ENCODE measurements at regions not wholly inside any gene's neighbourhood (a gene's known extent, or its start where the extent isn't known, plus 50 kb on each side); places are given as distances from the start of the nearest gene placed in this dataset.

- Histone ChIP-seq H2AFZ (ENCODE audit: insufficient read depth, low read depth, low read length, poor library complexity, severe bottlenecking) (no peak overlapping the region), H4K20me1 (ENCODE audit: control insufficient read depth, insufficient read depth, low read length, poor library complexity, severe bottlenecking) (no peaks in the 10 kb centered on the region), H3K9ac (ENCODE audit: low read length) (no peak overlapping the region), H3K27ac (ENCODE audit: low read length in 2 of 2) (no peak overlapping the region), H3K79me2 (ENCODE audit: control insufficient read depth, insufficient read depth, low read length) (no peaks in the 10 kb centered on the region), H3K4me2 (replicated peaks; ENCODE audit: low read depth, low read length, poor library complexity, severe bottlenecking) (no peak overlapping the region), H3K4me1 (ENCODE audit: control insufficient read depth in 2 of 2, insufficient read depth in 2 of 2, low read length in 2 of 2) (no peaks in the 10 kb centered on the region), H3K36me3 (replicated peaks in 1 of 2; ENCODE audit: control extremely low read depth in 1 of 2, control insufficient read depth in 1 of 2, extremely low read depth in 1 of 2, insufficient read depth in 2 of 2, low read length in 1 of 2) (no peaks in the 10 kb centered on the region), H3K9me3 (ENCODE audit: control extremely low read depth in 1 of 3, control insufficient read depth in 2 of 3, insufficient read depth in 1 of 3, low read length in 2 of 3) (peaks cover 0 to 10% (median 0%) of the 10 kb centered on the region in 3 donors), H3K27me3 (replicated peaks in 1 of 4; ENCODE audit: control extremely low read depth in 1 of 4, control insufficient read depth in 3 of 4, insufficient read depth in 4 of 4, low read length in 3 of 4) (no peaks in the 10 kb centered on the region), H3K4me3 (ENCODE audit: control extremely low read depth in 1 of 5, extremely low read depth in 1 of 5, insufficient read depth in 1 of 5, low read depth in 2 of 5, low read length in 4 of 5) (no peak overlapping the region)
- H3K9me3 Mint-ChIP-seq (ENCODE audit: insufficient read depth) = no peaks in the 10 kb centered on the region
- ATAC-seq (ENCODE audit: low read depth) (no peak), DNase-seq (no peak)
- TF ChIP-seq EZH2 (IDR thresholded peaks at IDR 0.05; ENCODE audit: borderline replicate concordance, insufficient read depth, low read depth, low read length, poor library complexity, severe bottlenecking) = no peak
- TF ChIP-seq CTCF (IDR thresholded peaks at IDR 0.05) = no peak
- H3K27ac Mint-ChIP-seq = no peak overlapping the region
- H3K4me1 Mint-ChIP-seq = no peaks in the 10 kb centered on the region
- intact Hi-C loops (cut with micrococcal nuclease) = no loop called here
- no peak overlapping the region for H3K4me3 Mint-ChIP-seq
- no peaks in the 10 kb centered on the region for H3K27me3 Mint-ChIP-seq
- CTCF ChIA-PET = no interaction called here
- WGBS (ENCODE audit: insufficient coverage) = 79% methylated on average over 1 of the region's 1 CpG
- POLR2A ChIA-PET = no interaction called here
Measured at GRCh38 chr12:16854465-16854864, 248.5 kb upstream of the LMO3 start.

- DNase-seq = no peak
- intact Hi-C loops (cut with micrococcal nuclease) = no loop called here
- Histone ChIP-seq H3K36me3 (replicated peaks in 1 of 2; ENCODE audit: control extremely low read depth in 1 of 2, control insufficient read depth in 1 of 2, extremely low read depth in 1 of 2, insufficient read depth in 2 of 2, low read length in 1 of 2) (no peaks in the 10 kb centered on the region), H3K4me1 (ENCODE audit: control insufficient read depth in 2 of 2, insufficient read depth in 2 of 2, low read length in 2 of 2) (no peaks in the 10 kb centered on the region), H3K4me3 (ENCODE audit: control extremely low read depth in 1 of 5, extremely low read depth in 1 of 5, insufficient read depth in 1 of 5, low read depth in 2 of 5, low read length in 4 of 5) (no peak overlapping the region), H2AFZ (ENCODE audit: insufficient read depth, low read depth, low read length, poor library complexity, severe bottlenecking) (no peak overlapping the region), H3K27me3 (replicated peaks in 1 of 4; ENCODE audit: control extremely low read depth in 1 of 4, control insufficient read depth in 3 of 4, insufficient read depth in 4 of 4, low read length in 3 of 4) (no peaks in the 10 kb centered on the region), H4K20me1 (ENCODE audit: control insufficient read depth, insufficient read depth, low read length, poor library complexity, severe bottlenecking) (no peaks in the 10 kb centered on the region), H3K4me2 (replicated peaks; ENCODE audit: low read depth, low read length, poor library complexity, severe bottlenecking) (no peak overlapping the region), H3K9ac (ENCODE audit: low read length) (no peak overlapping the region), H3K27ac (ENCODE audit: low read length in 2 of 2) (no peak overlapping the region), H3K79me2 (ENCODE audit: control insufficient read depth, insufficient read depth, low read length) (no peaks in the 10 kb centered on the region), H3K9me3 (ENCODE audit: control extremely low read depth in 1 of 3, control insufficient read depth in 2 of 3, insufficient read depth in 1 of 3, low read length in 2 of 3) (peaks cover 0 to 3% (median 0%) of the 10 kb centered on the region in 3 donors)
- TF ChIP-seq EZH2 (IDR thresholded peaks at IDR 0.05; ENCODE audit: borderline replicate concordance, insufficient read depth, low read depth, low read length, poor library complexity, severe bottlenecking) (no peak), CTCF (IDR thresholded peaks at IDR 0.05) (no peak)
- H3K27me3 Mint-ChIP-seq = no peaks in the 10 kb centered on the region
- no CpG with 5 or more reads among the region's 2 CpGs for WGBS (ENCODE audit: insufficient coverage)
- CTCF ChIA-PET = no interaction called here
- no peak overlapping the region for H3K27ac Mint-ChIP-seq
- H3K4me3 Mint-ChIP-seq = no peak overlapping the region
- POLR2A ChIA-PET = no interaction called here
- no peak for ATAC-seq (ENCODE audit: low read depth)
- H3K9me3 Mint-ChIP-seq (ENCODE audit: insufficient read depth) = no peaks in the 10 kb centered on the region
- no peaks in the 10 kb centered on the region for H3K4me1 Mint-ChIP-seq
Measured at GRCh38 chr12:16849473-16849872, 243.5 kb upstream of the LMO3 start.

Data from B cell (primary cell).